ENCODE measurements at regions not wholly inside any gene's neighbourhood (a gene's known extent, or its start where the extent isn't known, plus 50 kb on each side); places are given as distances from the start of the nearest gene placed in this dataset.

- TF ChIP-seq CTCF (IDR thresholded peaks at IDR 0.05): no peak
- TF ChIP-seq POLR2A (IDR thresholded peaks at IDR 0.05): no peak
Measured at GRCh38 chr9:119727988-119728387, 358.8 kb upstream of the BRINP1 start.

Data from lower leg skin (tissue), 3 donors.